ENCODE measurements at regions not wholly inside any gene's neighbourhood (a gene's known extent, or its start where the extent isn't known, plus 50 kb on each side); places are given as distances from the start of the nearest gene placed in this dataset.

DNA sequence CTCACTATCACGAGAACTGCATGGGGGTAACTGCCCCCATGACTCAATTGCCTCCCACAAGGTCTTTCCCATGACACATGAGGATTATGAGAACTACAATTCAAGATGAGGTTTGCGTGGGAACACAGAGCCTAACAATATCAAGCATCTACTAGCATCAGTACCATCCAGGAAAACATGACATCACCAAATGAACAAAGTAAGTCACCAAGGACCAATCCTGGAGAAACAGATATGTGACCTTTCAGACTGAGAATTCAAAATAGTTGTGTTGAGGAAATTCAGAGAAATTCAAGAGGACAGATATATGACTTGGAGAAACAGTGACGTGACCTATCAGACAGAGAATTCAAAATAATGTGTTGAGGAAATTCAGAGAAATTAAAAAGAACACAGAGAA is 65.8 kb upstream of the TMTC2 start:
- TF ChIP-seq, protein P1, sequence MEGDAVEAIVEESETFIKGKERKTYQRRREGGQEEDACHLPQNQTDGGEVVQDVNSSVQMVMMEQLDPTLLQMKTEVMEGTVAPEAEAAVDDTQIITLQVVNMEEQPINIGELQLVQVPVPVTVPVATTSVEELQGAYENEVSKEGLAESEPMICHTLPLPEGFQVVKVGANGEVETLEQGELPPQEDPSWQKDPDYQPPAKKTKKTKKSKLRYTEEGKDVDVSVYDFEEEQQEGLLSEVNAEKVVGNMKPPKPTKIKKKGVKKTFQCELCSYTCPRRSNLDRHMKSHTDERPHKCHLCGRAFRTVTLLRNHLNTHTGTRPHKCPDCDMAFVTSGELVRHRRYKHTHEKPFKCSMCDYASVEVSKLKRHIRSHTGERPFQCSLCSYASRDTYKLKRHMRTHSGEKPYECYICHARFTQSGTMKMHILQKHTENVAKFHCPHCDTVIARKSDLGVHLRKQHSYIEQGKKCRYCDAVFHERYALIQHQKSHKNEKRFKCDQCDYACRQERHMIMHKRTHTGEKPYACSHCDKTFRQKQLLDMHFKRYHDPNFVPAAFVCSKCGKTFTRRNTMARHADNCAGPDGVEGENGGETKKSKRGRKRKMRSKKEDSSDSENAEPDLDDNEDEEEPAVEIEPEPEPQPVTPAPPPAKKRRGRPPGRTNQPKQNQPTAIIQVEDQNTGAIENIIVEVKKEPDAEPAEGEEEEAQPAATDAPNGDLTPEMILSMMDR (conservative IDR thresholded peaks at IDR 0.05; ENCODE audit: low read length), result no peak
- TF ChIP-seq EZH2phosphoT487 (IDR thresholded peaks at IDR 0.05; ENCODE audit: borderline replicate concordance), result no peak

Measured in Loucy (cell line).